Large intestine (tissue), 3 donors: ENCODE measurements at regions not wholly inside any gene's neighbourhood (a gene's known extent, or its start where the extent isn't known, plus 50 kb on each side); places are given as distances from the start of the nearest gene placed in this dataset.

Source experiments
- DNase-seq, 2 donors: peaks; one replicate each; pipeline versions ENCODE4 v3.0.0 to v3.0.0-alpha.2; 2013
- H3K27ac ChIP-seq: one replicate; pipeline ENCODE4 v1.5.1; 2013; ENCODE audit warnings: low read length
- H3K27me3 ChIP-seq: 2 replicates; pipeline ENCODE4 v1.6.1; 2013; ENCODE audit warnings: low read length; ENCODE audit not compliant: control insufficient read depth, insufficient read depth
- H3K36me3 ChIP-seq: 2 replicates; pipeline ENCODE4 v1.6.1; 2013; ENCODE audit warnings: low read length; ENCODE audit not compliant: control insufficient read depth, insufficient read depth
- H3K4me1 ChIP-seq: one replicate; pipeline ENCODE4 v1.6.1; 2013; ENCODE audit warnings: low read length; ENCODE audit not compliant: control insufficient read depth, insufficient read depth
- H3K4me3 ChIP-seq: one replicate; pipeline ENCODE4 v1.5.1; 2013; ENCODE audit warnings: low read length
- H3K9me3 ChIP-seq: one replicate; pipeline ENCODE4 v1.6.1; 2013; ENCODE audit warnings: mild to moderate bottlenecking, low read depth, low read length, moderate library complexity; ENCODE audit not compliant: control insufficient read depth
- WGBS: methylation state at CpG from one replicate; pipeline ENCODE4 v1.1.5; 2013; ENCODE audit warnings: low lambda C conversion rate; ENCODE audit not compliant: insufficient coverage; 5-methylcytosine and 5-hydroxymethylcytosine counted together

- no peaks in the 10 kb centered on the region for H3K27me3 ChIP-seq
- no peaks in the 10 kb centered on the region for H3K9me3 ChIP-seq
- H3K4me3 ChIP-seq = no peak overlapping the region
- H3K4me1 ChIP-seq = no peaks in the 10 kb centered on the region
- no peak overlapping the region for H3K27ac ChIP-seq
- no peaks in the 10 kb centered on the region for H3K36me3 ChIP-seq
- DNase-seq = no peak
- 40% methylated on average over 1 of the region's 7 CpGs for WGBS
Measured at GRCh38 chr12:127388985-127389384, 878.0 kb upstream of the TMEM132C start.

GRCh38 chr12:127389923-127390322, 877.0 kb upstream of the TMEM132C start:
- DNase-seq = peak in 1 of 2 donors; percentile 10
- no peaks in the 10 kb centered on the region for H3K36me3 ChIP-seq
- no peak overlapping the region for H3K27ac ChIP-seq
- no peak overlapping the region for H3K4me3 ChIP-seq
- no peaks in the 10 kb centered on the region for H3K27me3 ChIP-seq
- WGBS = no CpG with 5 or more reads among the region's 2 CpGs
- H3K4me1 ChIP-seq = no peaks in the 10 kb centered on the region
- H3K9me3 ChIP-seq = no peaks in the 10 kb centered on the region

- no peaks in the 10 kb centered on the region for H3K9me3 ChIP-seq
- no peak overlapping the region for H3K4me3 ChIP-seq
- H3K27me3 ChIP-seq = no peaks in the 10 kb centered on the region
- no CpG with 5 or more reads among the region's 4 CpGs for WGBS
- no peak for DNase-seq
- H3K27ac ChIP-seq = no peak overlapping the region
- H3K4me1 ChIP-seq = no peaks in the 10 kb centered on the region
- no peaks in the 10 kb centered on the region for H3K36me3 ChIP-seq
Measured at GRCh38 chr12:127393465-127393864, 873.5 kb upstream of the TMEM132C start.

GRCh38 chr12:127393896-127394295, 873.1 kb upstream of the TMEM132C start:
- no peaks in the 10 kb centered on the region for H3K4me1 ChIP-seq
- no peaks in the 10 kb centered on the region for H3K36me3 ChIP-seq
- H3K9me3 ChIP-seq = no peaks in the 10 kb centered on the region
- no CpG with 5 or more reads among the region's 2 CpGs for WGBS
- DNase-seq = no peak
- no peak overlapping the region for H3K27ac ChIP-seq
- H3K4me3 ChIP-seq = no peak overlapping the region
- H3K27me3 ChIP-seq = no peaks in the 10 kb centered on the region

GRCh38 chr12:127396734-127397133, 870.2 kb upstream of the TMEM132C start:
- Histone ChIP-seq H3K36me3 (no peaks in the 10 kb centered on the region), H3K27me3 (no peaks in the 10 kb centered on the region), H3K4me1 (no peaks in the 10 kb centered on the region), H3K4me3 (no peak overlapping the region), H3K9me3 (no peaks in the 10 kb centered on the region), H3K27ac (no peak overlapping the region)
- DNase-seq = no peak
- WGBS = 60% methylated on average over 2 of the region's 5 CpGs

- H3K9me3 ChIP-seq = no peaks in the 10 kb centered on the region
- no peak overlapping the region for H3K4me3 ChIP-seq
- WGBS = 53% methylated on average over 5 of the region's 10 CpGs
- no peak overlapping the region for H3K27ac ChIP-seq
- H3K27me3 ChIP-seq = no peaks in the 10 kb centered on the region
- no peaks in the 10 kb centered on the region for H3K36me3 ChIP-seq
- DNase-seq = no peak
- no peaks in the 10 kb centered on the region for H3K4me1 ChIP-seq
Measured at GRCh38 chr12:127398016-127398710, 868.8 kb upstream of the TMEM132C start.

- Histone ChIP-seq H3K36me3 (no peaks in the 10 kb centered on the region), H3K4me1 (no peaks in the 10 kb centered on the region), H3K27me3 (no peaks in the 10 kb centered on the region), H3K27ac (no peak overlapping the region), H3K9me3 (no peaks in the 10 kb centered on the region), H3K4me3 (no peak overlapping the region)
- no peak for DNase-seq
- 83% methylated on average over 1 of the region's 3 CpGs for WGBS
Measured at GRCh38 chr12:127399451-127399850, 867.5 kb upstream of the TMEM132C start.

- WGBS = no CpG with 5 or more reads among the region's 5 CpGs
- H3K27me3 ChIP-seq = no peaks in the 10 kb centered on the region
- H3K27ac ChIP-seq = no peak overlapping the region
- no peak for DNase-seq
- H3K36me3 ChIP-seq = no peaks in the 10 kb centered on the region
- H3K4me1 ChIP-seq = no peaks in the 10 kb centered on the region
- no peak overlapping the region for H3K4me3 ChIP-seq
- H3K9me3 ChIP-seq = no peaks in the 10 kb centered on the region
Measured at GRCh38 chr12:127400221-127400620, 866.7 kb upstream of the TMEM132C start.

- Histone ChIP-seq H3K4me3 (no peak overlapping the region), H3K27ac (no peak overlapping the region), H3K9me3 (no peaks in the 10 kb centered on the region), H3K27me3 (no peaks in the 10 kb centered on the region), H3K36me3 (no peaks in the 10 kb centered on the region), H3K4me1 (no peaks in the 10 kb centered on the region)
- WGBS = 100% methylated on average over 1 of the region's 2 CpGs
- DNase-seq = no peak
Measured at GRCh38 chr12:127401005-127401404, 866.0 kb upstream of the TMEM132C start.

GRCh38 chr12:127401536-127401935, 865.4 kb upstream of the TMEM132C start:
- WGBS = 83% methylated on average over 1 of the region's 5 CpGs
- Histone ChIP-seq H3K27ac (no peak overlapping the region), H3K4me1 (no peaks in the 10 kb centered on the region), H3K36me3 (no peaks in the 10 kb centered on the region), H3K27me3 (no peaks in the 10 kb centered on the region), H3K9me3 (no peaks in the 10 kb centered on the region), H3K4me3 (no peak overlapping the region)
- DNase-seq = no peak
